ENCODE measurements at regions not wholly inside any gene's neighbourhood (a gene's known extent, or its start where the extent isn't known, plus 50 kb on each side); places are given as distances from the start of the nearest gene placed in this dataset.
"Not testable (repeated sequence)": the region's sequence is repeated elsewhere in the genome, so short reads cannot be mapped to it uniquely, and the experiment has no call there.

DNA sequence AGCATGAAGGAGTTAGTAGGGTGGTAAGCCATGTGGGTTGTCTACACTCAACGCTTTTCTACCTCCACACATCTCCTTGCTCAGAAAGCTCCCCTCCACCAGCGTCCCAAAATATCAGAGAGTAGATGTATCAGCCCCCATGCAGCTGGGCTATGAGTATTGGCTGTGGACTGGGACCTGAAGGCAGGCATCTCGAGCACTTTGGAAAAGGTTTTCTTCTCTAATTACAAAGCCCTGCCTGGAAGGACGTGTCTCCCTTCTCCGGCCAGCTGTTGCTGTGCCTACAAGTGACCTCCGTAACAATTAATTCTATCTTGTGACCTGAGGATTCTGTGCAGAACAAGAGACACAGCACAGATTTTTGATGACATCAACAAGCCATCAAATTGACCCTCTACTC is 142.0 kb upstream of the RUNX1 start:
- no peak for DNase-seq (ENCODE audit: extremely low read depth, low read depth)
- TF ChIP-seq, protein P1, sequence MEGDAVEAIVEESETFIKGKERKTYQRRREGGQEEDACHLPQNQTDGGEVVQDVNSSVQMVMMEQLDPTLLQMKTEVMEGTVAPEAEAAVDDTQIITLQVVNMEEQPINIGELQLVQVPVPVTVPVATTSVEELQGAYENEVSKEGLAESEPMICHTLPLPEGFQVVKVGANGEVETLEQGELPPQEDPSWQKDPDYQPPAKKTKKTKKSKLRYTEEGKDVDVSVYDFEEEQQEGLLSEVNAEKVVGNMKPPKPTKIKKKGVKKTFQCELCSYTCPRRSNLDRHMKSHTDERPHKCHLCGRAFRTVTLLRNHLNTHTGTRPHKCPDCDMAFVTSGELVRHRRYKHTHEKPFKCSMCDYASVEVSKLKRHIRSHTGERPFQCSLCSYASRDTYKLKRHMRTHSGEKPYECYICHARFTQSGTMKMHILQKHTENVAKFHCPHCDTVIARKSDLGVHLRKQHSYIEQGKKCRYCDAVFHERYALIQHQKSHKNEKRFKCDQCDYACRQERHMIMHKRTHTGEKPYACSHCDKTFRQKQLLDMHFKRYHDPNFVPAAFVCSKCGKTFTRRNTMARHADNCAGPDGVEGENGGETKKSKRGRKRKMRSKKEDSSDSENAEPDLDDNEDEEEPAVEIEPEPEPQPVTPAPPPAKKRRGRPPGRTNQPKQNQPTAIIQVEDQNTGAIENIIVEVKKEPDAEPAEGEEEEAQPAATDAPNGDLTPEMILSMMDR (IDR thresholded peaks at IDR 0.05; ENCODE audit: low read depth, low read length) = no peak

DNA sequence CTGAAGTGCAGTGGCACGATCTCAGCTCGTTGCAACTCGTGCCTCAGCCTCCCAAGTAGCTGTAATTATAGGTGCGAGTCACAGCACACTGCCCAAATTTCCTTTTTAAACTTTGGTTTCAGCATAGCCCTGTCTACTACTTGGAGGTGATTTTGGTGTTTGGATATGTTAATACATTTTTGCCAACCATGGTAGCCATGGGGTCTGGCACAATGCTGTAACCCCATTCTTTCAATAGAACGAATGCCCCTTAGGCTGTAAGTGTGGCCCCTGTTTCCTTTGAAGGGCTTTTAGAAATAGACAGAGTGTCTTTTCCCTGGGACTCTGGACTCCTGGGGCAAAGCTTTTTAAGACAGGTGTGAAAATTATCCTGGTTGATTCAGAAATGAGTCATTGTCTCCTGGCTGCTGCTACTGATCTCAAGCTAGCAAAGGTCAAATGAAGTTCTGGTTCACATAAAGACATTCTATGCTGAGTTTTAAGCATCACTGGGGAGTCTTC is 141.1 kb upstream of the RUNX1 start:
- TF ChIP-seq, protein P1 (IDR thresholded peaks at IDR 0.05; ENCODE audit: low read depth, low read length) = no peak
- DNase-seq (ENCODE audit: extremely low read depth, low read depth) = no peak

DNA sequence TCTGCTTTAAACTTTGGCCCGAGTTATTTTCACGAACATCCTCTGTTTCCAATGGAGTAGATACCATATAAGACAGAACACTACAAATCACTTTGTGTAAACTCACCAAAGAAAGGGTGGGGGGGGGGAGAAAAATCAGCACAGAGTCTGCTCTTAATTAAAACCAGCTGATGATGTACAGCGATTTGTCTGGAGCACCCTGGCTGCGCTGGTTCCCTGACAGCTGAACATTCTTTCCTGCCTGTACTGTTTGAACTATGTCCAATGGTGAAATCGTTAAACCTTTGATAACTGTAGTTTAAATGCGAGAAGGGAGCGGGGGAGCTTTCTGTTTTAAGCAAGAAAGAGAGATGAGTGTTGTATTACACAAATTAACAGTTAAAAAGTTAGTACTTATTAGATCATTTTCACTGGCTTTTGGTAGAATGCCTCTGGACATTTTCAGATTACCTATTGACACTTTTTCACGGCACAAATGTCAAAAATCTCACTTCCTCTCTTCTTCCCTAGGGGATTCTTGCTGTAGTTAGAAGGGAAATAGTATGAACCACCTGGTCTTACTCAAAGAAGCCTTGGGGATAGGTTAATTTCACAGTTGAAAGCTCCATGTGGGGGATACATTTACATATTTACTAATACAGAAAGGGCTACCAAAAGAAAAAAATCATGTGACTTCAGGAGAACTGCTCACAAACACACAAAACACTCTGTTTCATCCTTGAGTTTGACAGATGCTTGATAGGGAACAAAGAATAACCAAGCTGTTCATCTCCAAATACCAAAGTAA is 140.2 kb upstream of the RUNX1 start:
- DNase-seq (ENCODE audit: extremely low read depth, low read depth) = peak; percentile 81
- TF ChIP-seq, protein P1 (IDR thresholded peaks at IDR 0.05; ENCODE audit: low read depth, low read length) = no peak

DNA sequence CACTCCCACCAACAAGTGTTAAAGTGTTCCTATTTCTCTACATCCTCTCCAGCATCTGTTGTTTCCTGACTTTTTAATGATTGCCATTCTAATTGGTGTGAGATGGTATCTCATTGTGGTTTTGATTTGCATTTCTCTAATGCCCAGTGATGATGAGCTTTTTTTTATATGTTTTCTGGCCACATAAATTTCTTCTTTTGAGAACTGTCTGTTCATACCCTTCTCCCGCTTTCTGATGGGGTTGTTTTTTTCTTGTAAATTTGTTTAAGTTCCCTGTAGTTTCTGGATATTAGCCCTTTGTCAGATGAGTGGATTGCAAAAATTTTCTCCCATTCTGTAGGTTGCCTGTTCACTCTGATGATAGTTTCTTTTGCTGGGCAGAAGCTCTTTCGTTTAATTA is 134.3 kb upstream of the RUNX1 start:
- DNase-seq (ENCODE audit: extremely low read depth, low read depth) = not testable (repeated sequence)

DNA sequence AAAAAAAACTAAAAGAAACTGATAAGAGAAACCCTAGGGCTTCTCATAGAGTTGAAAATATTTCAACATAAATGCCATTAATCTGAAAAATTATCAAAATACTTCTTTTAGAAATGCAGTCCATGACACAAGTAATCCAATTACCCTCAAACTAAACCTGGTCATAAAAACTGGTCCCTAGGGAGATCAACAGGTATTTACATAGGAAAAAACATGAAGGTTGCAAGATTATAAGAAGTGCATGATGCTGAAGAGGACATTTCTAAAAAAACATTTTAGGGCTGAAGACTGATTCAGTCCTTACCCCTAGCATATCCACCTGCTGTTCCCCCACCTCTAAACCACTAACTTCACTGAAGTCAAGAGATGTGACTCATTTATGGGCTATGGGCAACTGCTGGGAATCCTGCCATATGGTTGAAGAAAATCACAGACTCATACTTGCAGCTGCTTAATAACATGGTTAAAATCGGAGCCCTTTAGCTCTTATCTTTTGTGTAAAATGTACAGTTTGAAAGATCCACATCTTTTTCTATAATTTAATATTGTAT is 131.0 kb upstream of the RUNX1 start:
- TF ChIP-seq, protein P1 (IDR thresholded peaks at IDR 0.05; ENCODE audit: low read depth, low read length) = no peak
- DNase-seq (ENCODE audit: extremely low read depth, low read depth) = no peak

DNA sequence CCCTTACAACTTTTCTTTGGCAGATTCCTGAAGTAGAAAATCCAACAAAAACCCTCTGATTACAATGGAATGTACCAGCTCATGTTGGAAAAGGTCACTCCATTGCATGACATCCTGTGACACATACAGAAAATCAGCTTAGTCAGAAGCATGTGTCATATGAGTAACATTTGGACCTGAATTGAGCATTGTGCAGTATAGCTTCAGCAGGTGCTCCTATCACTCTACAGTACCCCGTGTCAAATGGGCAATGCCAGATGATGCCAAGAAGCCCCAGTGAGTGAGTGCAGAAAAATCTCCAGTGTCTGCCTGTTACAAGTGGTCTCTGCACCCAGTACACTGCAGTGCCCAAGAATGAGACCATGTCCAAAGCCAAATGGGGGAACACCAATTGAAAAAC is 129.7 kb upstream of the RUNX1 start:
- no peak for DNase-seq (ENCODE audit: extremely low read depth, low read depth)
- TF ChIP-seq, protein P1 (IDR thresholded peaks at IDR 0.05; ENCODE audit: low read depth, low read length) = no peak

DNA sequence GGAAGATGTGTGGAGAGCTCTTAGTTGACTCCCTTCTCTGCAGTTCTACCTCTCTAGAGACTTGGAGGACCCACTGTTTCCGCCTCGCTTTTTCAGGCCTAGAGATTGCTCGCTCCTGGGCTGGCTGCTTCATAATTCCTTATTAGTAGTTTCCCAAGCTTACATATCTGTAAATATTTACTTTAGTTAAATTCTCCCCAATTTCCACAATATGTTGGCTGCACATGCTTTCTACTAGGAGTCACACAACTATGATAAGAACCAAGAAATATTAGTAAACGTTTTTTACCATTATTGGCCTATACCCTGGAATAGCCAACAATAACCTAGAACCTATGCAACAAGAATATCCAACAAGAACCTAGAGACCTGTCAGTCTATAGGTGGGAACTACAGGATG is 129.0 kb upstream of the RUNX1 start:
- no peak for DNase-seq (ENCODE audit: extremely low read depth, low read depth)
- TF ChIP-seq, protein P1 (IDR thresholded peaks at IDR 0.05; ENCODE audit: low read depth, low read length) = no peak

Measured in AG09319 (cell line).